ENCODE measurements at regions not wholly inside any gene's neighbourhood (a gene's known extent, or its start where the extent isn't known, plus 50 kb on each side); places are given as distances from the start of the nearest gene placed in this dataset.
"Not testable (repeated sequence)": the region's sequence is repeated elsewhere in the genome, so short reads cannot be mapped to it uniquely, and the experiment has no call there.

DNA sequence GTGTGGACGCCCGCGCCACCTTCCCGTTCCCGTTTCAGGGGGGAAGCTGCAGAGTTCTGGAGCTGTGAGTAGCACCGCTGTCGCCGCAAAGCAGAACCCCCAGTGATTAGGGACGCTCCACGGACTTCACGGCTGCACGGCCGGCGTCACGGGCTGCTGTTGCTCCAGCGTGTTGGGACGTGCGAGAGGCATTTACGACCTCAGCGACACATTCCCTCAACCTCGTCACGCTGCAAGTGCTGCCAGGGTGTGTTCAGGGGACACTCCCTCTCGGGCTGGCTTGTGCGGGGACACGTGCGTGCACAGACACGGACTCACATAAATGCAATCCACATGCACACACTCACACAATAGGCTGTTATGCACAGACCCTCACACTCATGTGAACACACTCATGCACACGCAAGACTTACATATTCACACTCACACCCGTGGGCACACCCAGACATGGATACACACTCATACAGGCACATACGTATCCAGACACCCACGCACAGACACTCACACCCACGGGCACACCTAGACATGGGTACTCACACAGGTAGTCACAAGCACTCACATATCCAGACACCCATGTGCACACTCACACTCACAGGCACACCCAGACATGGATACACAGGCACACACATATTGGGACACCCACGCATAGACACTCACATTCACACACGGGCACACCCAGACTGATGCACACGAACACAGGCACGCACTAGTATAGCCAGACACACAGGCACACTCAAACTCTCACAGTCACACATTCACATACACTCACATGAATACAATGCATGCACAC is 198.0 kb upstream of the ZNF469 start:
- TF ChIP-seq, protein P1, sequence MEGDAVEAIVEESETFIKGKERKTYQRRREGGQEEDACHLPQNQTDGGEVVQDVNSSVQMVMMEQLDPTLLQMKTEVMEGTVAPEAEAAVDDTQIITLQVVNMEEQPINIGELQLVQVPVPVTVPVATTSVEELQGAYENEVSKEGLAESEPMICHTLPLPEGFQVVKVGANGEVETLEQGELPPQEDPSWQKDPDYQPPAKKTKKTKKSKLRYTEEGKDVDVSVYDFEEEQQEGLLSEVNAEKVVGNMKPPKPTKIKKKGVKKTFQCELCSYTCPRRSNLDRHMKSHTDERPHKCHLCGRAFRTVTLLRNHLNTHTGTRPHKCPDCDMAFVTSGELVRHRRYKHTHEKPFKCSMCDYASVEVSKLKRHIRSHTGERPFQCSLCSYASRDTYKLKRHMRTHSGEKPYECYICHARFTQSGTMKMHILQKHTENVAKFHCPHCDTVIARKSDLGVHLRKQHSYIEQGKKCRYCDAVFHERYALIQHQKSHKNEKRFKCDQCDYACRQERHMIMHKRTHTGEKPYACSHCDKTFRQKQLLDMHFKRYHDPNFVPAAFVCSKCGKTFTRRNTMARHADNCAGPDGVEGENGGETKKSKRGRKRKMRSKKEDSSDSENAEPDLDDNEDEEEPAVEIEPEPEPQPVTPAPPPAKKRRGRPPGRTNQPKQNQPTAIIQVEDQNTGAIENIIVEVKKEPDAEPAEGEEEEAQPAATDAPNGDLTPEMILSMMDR (conservative IDR thresholded peaks at IDR 0.05), result not testable (repeated sequence)
- TF ChIP-seq ZFX (IDR thresholded peaks at IDR 0.05), result not testable (repeated sequence)
